ENCODE measurements at regions not wholly inside any gene's neighbourhood (a gene's known extent, or its start where the extent isn't known, plus 50 kb on each side); places are given as distances from the start of the nearest gene placed in this dataset.

DNA sequence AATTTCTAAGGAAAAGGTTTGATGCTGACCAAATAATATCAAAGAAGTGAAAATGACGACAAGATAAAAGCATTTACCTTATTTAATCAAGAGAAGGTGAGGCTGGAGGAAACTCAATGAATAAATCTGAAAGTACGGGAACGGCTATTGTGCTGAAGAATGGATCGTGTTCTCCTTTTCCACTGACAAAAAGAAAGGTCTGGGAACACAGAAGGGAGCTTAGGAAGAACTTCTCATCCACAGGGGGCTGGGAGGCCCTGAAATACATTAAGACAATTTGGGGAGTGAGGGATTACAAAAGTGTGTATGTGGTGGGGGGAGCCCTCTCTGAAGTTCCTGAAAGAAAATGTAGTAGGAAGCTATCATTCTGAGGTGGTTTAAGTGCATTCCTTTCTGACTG, 582.3 kb downstream of the SLC4A3 start:
- Histone ChIP-seq H3K9ac (ENCODE audit: low read depth, low read length) (no peak overlapping the region), H3K9me3 (ENCODE audit: control insufficient read depth, insufficient read depth, low read length) (no peaks in the 10 kb centered on the region), H3K36me3 (ENCODE audit: insufficient read depth, low read length) (no peaks in the 10 kb centered on the region), H3K4me1 (ENCODE audit: insufficient read depth, low read length) (peaks cover 5% of the 10 kb centered on the region; the same call in 1 of the 2 replicates)

DNA sequence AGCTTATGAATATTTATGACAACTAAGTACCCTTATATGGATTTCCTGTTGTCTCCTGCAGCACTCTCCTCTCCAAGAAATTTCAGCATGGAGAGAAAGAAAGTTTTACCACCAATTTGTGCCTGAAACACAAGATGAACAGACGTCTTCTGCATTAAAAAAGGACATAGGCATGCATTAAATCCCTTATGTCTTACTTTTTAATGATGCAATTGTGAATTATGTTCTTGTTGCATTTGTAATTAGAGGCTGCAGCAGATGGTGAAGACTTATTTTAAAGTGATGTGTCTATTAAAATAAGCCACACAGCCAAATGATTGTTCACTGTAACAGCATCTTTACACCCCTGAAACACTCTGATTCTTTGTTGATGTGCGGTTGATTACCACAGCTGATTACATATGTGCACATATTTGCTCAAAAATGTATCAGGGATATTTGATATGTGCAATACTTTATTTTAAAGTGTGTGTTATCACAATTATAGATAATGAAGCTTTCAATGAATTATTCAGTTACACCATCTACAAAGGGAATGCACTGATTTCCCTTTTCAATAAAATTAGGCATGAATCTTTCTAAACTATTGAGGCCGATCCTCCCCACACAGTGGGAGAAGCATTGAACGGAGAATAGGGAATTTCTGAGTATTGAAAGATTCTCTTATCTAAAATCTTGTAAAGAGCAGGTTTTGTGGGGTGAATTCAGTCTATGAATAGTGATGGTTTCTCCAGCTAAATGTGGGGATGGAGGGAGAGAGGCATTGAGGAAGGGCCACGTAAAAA, 585.1 kb downstream of the SLC4A3 start:
- Histone ChIP-seq H3K9me3 (ENCODE audit: control insufficient read depth, insufficient read depth, low read length) (no peaks in the 10 kb centered on the region), H3K36me3 (ENCODE audit: insufficient read depth, low read length) (no peaks in the 10 kb centered on the region), H3K4me1 (ENCODE audit: insufficient read depth, low read length) (peaks cover 5% of the 10 kb centered on the region; the same call in 1 of the 2 replicates), H3K9ac (ENCODE audit: low read depth, low read length) (no peak overlapping the region)

DNA sequence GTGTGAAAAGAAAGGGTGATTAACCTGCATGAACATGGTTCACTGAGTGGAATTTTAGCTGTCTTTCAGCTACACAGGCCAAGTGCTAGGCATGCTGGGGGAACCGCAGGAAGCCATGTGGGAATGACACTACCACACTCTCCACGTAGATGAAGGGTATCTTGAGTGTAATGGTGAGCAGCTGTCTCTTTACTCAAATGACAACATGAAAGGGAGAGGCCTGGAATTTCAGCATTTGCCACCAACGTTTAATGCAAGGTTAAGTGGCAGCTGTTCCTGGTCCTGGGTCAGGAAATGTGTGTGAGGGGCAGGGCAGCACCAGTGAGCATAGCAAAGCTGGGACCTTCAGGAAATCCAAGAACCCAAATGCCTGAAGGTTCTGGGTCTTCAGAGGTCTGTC, 588.4 kb downstream of the SLC4A3 start:
- Histone ChIP-seq H3K9me3 (ENCODE audit: control insufficient read depth, insufficient read depth, low read length) (no peaks in the 10 kb centered on the region), H3K4me1 (ENCODE audit: insufficient read depth, low read length) (peaks cover 12% of the 10 kb centered on the region; the same call in 1 of the 2 replicates), H3K36me3 (ENCODE audit: insufficient read depth, low read length) (no peaks in the 10 kb centered on the region), H3K9ac (ENCODE audit: low read depth, low read length) (no peak overlapping the region)

DNA sequence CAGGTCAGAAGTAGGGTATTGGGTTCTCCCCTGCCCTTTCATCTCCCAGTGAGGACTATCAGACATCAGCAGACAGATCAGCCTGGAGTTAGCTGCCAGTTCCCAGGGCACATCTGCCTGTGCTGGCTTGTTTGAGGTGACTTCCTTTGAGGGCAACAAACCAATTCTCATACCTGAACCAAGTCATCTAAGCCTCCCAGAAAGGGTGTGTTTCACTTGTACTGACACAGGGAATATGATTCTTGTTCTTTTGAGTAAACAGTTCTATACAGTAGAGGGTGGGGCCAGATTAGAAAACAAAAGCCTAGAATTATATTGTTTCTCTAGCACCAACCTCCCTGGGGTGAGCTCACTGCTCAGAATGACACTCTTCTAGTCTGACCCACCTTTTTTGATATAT, 591.9 kb downstream of the SLC4A3 start:
- Histone ChIP-seq H3K9me3 (ENCODE audit: control insufficient read depth, insufficient read depth, low read length) (no peaks in the 10 kb centered on the region), H3K36me3 (ENCODE audit: insufficient read depth, low read length) (no peaks in the 10 kb centered on the region), H3K4me1 (ENCODE audit: insufficient read depth, low read length) (peaks cover 8% of the 10 kb centered on the region; the same call in 1 of the 2 replicates), H3K9ac (ENCODE audit: low read depth, low read length) (no peak overlapping the region)

DNA sequence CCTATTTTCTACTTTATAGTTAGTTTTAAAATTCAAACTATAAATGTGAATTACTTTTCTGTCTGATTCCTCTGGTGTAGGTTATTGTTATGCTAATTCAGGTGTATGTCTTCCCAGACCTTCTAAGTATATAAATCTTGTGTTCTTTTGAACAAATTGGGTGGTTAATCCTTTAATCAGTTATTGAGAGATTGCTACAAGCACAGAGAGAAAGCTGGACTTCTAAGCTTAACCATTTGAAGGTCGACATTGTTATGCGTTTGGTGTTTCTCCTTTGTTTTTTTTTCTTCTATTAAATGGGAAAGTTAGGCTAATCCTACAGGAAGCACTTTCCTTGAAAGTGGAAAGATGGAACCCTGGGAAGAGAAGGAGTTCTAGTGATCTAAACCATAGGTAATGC, 592.6 kb downstream of the SLC4A3 start:
- Histone ChIP-seq H3K9ac (ENCODE audit: low read depth, low read length) (no peak overlapping the region), H3K4me1 (ENCODE audit: insufficient read depth, low read length) (peaks cover 8% of the 10 kb centered on the region; the same call in 1 of the 2 replicates), H3K9me3 (ENCODE audit: control insufficient read depth, insufficient read depth, low read length) (no peaks in the 10 kb centered on the region), H3K36me3 (ENCODE audit: insufficient read depth, low read length) (no peaks in the 10 kb centered on the region)

DNA sequence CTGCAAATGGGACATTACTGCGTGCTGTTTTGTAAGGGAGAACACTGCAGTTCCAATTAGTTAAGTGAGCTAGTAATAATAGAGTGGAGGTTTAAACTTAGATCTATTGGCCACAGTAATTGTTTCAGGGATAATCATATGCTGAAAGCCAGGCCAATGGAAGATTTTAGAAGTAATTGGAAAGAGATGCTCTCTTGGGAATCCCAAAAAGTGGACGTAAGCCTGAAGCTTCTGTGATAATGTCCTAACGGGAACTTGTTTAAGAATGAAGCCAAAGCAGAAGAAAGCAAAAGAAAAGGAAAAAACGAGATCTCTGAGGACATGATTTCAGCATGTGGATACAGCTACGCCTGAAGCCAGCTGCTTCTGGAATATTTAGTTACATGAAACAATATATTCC, 594.6 kb downstream of the SLC4A3 start:
- Histone ChIP-seq H3K4me1 (ENCODE audit: insufficient read depth, low read length) (peaks cover 8% of the 10 kb centered on the region; the same call in 1 of the 2 replicates), H3K36me3 (ENCODE audit: insufficient read depth, low read length) (no peaks in the 10 kb centered on the region), H3K9me3 (ENCODE audit: control insufficient read depth, insufficient read depth, low read length) (no peaks in the 10 kb centered on the region), H3K9ac (ENCODE audit: low read depth, low read length) (no peak overlapping the region)

DNA sequence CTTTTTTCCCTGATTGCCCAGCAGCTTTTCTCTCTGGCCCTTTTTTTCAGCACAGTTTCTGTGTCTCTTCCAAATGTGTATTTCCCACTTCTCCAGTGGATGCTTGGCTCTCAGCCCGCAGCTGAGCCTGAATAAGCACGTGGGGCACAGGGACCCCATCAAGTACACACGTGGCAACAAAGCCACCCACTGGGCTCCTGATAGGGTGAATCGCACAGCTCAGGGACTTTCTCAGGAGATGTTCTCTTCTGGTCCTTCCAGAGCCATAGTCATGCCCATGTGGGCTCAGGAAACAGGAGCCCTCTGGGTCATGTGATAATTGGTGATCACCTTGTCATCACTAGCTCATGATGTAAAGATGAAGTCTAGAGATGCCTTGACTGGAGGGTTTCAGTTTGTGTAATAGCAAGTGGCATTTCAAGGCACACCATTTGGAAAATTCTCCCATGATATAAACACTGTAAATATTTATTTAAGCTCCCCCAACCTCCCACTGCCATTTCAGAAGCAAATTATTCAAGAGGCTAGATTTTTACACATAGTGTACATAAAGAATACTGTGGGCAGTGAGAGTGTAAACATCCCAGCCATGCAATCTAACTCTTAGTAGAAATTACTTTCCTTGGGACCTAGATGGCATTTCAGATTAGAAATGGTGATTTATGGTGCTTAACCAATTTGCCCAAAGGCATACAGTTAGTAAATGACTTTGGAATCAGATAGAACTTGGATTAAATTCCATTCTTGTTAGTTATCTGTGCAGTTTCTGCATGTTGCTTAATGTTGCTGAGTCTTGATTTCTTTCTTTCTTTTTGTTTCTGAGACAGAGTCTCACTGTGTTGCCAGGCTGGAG, 597.5 kb downstream of the SLC4A3 start:
- Histone ChIP-seq H3K9ac (ENCODE audit: low read depth, low read length) (no peak overlapping the region), H3K4me1 (ENCODE audit: insufficient read depth, low read length) (peaks cover 15% of the 10 kb centered on the region; the same call in 1 of the 2 replicates), H3K9me3 (ENCODE audit: control insufficient read depth, insufficient read depth, low read length) (no peaks in the 10 kb centered on the region), H3K36me3 (ENCODE audit: insufficient read depth, low read length) (no peaks in the 10 kb centered on the region)

DNA sequence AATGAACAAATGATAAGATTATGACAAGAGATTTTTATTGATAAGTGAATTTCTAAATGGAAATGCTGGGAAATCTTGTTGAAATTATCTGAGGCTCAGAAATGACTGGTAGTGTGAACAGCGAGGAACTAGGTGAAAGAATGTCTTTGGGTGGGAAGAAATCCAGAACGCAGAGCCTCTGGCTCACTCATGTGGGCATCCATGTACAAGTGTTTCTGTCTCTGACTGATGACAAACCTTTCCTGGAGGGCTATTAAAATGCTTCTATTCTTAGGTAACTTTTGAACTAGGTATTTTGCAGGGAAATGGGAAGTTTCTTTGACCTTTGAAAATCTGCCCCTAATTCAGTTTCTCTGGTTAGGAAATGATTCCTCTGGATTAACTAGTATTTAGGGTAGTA, 598.6 kb downstream of the SLC4A3 start:
- H3K9ac ChIP-seq (ENCODE audit: low read depth, low read length), result no peak overlapping the region

DNA sequence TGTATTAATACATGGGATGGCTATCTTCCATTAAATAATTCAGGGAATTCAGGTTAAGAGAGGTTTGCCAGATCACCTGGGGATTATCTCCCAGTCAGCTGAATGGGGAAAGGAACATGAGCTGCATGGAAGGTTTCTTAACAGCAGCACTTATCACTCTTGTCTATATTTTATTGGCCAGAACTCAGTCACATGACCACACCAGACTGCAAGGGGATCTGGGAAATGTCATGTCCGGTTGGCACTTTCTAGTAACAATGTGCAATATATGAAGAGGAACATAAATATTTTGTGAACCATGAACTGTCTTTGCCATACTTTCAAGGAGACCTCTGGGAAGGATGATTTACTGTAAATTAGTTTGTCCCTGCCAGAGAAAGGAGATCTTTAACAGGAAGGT, 599.1 kb downstream of the SLC4A3 start:
- peaks cover 6% of the 10 kb centered on the region; the same call in 1 of the 2 replicates for H3K4me1 ChIP-seq (ENCODE audit: insufficient read depth, low read length)
- H3K9me3 ChIP-seq (ENCODE audit: control insufficient read depth, insufficient read depth, low read length), result no peaks in the 10 kb centered on the region
- no peak overlapping the region for H3K9ac ChIP-seq (ENCODE audit: low read depth, low read length)
- no peaks in the 10 kb centered on the region for H3K36me3 ChIP-seq (ENCODE audit: insufficient read depth, low read length)

More for the DNA sequence above, 598.6 kb downstream of the SLC4A3 start:
- Histone ChIP-seq H3K36me3 (ENCODE audit: insufficient read depth, low read length) (no peaks in the 10 kb centered on the region), H3K4me1 (ENCODE audit: insufficient read depth, low read length) (peaks cover 6% of the 10 kb centered on the region; the same call in 1 of the 2 replicates), H3K9me3 (ENCODE audit: control insufficient read depth, insufficient read depth, low read length) (no peaks in the 10 kb centered on the region)

DNA sequence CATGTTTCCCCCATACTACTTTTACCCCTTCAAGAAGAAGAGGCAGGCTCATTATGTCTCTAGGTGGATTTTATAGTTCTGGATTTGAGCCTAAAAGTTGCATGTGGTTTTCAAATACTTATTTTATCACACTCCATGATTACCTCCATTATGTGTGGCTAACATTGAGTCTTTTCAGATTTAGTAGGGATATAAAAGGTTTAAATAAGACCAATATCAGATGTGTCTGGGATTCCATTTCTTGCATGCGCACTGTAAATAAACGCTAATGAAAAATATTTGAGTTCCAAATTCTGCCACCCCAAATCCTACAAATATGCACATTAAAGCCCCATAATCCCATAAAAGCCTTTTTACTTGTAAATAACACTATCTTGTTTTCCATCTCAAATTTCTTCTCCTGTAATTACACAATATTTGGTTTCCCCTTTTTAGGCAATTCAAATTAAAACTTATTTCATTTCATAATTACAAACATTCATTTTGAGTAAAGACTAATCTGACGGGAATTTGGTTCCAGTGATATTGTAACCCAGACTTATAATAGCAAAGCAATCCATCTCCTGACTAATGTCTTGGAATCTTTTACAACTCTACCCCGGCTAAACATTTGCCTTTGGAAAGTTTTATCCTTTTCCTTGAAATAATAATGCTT, 600.0 kb downstream of the SLC4A3 start:
- Histone ChIP-seq H3K36me3 (ENCODE audit: insufficient read depth, low read length) (no peaks in the 10 kb centered on the region), H3K9ac (ENCODE audit: low read depth, low read length) (no peak overlapping the region), H3K4me1 (ENCODE audit: insufficient read depth, low read length) (peaks cover 6% of the 10 kb centered on the region; the same call in 1 of the 2 replicates), H3K9me3 (ENCODE audit: control insufficient read depth, insufficient read depth, low read length) (no peaks in the 10 kb centered on the region)

DNA sequence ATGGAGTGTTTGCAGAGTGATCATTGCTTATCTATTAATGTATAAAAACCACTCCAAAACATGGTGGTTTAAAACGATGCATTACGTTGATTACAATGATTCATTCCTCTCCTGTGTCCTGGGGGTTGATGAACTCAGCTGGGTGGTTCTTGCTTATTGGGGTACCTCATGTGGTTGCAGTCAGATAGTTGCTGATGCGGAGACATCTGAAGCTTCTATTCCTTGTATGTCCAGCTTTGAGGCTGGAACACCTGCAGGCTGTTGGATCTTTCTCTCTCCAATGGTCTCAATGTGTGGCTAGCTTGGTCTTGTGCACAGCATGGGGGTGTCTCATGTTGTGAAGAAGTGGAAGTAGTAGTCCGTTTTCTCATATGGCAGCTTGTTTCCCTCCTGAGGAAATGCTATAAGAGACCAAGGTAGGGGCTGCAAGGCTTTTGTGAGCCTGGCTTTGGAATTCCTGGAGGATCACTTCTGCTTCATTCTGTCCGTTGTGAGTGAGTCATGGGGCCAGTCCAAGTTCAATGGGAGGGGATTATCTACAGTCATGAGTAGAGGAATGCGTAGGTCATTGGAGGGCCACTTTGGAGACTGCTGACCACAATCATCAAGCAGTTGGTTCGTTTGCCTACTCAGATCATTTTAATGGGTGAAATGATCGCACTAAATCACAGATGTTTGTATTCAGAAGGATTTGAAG, 601.0 kb downstream of the SLC4A3 start:
- peaks cover 6% of the 10 kb centered on the region; the same call in 1 of the 2 replicates for H3K4me1 ChIP-seq (ENCODE audit: insufficient read depth, low read length)
- H3K9me3 ChIP-seq (ENCODE audit: control insufficient read depth, insufficient read depth, low read length), result no peaks in the 10 kb centered on the region
- H3K36me3 ChIP-seq (ENCODE audit: insufficient read depth, low read length), result no peaks in the 10 kb centered on the region
- no peak overlapping the region for H3K9ac ChIP-seq (ENCODE audit: low read depth, low read length)

DNA sequence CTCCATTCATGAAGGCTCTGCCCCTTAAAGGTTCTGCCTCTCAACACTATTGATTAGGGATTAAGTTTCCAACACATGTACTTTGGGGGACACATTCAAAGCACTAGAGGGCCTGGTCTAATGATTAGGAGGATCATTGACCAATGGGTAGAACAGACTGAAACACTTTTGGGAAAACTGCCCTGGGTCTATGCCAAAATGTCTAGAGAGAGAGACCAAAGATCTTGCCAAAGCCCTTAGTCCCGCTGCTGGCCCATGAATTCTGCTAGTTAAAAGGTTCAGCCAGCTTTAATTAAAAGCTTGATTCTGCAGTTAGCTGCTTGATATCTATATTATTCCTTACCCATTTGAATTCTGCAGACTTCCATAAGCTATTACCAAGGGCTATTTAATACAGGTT, 613.2 kb downstream of the SLC4A3 start:
- Histone ChIP-seq H3K9ac (ENCODE audit: low read depth, low read length) (no peak overlapping the region), H3K4me1 (ENCODE audit: insufficient read depth, low read length) (no peaks in the 10 kb centered on the region), H3K36me3 (ENCODE audit: insufficient read depth, low read length) (no peaks in the 10 kb centered on the region), H3K9me3 (ENCODE audit: control insufficient read depth, insufficient read depth, low read length) (no peaks in the 10 kb centered on the region)

DNA sequence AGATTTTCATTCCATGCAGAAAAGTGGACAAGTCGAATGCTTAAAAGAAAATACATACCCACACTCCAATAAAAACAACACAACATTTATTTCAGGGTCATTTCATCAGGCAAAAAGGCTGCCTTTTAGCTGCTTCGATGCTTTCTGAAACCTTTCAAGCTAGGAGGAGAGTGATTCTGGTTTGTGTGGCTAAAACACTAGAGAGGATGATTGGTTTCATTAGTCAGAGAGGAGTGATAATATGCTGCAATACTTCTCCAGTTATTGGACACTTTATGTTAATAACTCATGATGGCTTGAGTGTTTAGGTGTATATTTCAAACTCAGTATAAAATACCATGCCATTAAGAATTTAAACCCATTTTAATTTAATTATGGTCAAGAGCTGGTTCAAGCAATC, 614.0 kb downstream of the SLC4A3 start:
- no peaks in the 10 kb centered on the region for H3K9me3 ChIP-seq (ENCODE audit: control insufficient read depth, insufficient read depth, low read length)
- H3K4me1 ChIP-seq (ENCODE audit: insufficient read depth, low read length), result no peaks in the 10 kb centered on the region
- no peaks in the 10 kb centered on the region for H3K36me3 ChIP-seq (ENCODE audit: insufficient read depth, low read length)
- no peak overlapping the region for H3K9ac ChIP-seq (ENCODE audit: low read depth, low read length)

DNA sequence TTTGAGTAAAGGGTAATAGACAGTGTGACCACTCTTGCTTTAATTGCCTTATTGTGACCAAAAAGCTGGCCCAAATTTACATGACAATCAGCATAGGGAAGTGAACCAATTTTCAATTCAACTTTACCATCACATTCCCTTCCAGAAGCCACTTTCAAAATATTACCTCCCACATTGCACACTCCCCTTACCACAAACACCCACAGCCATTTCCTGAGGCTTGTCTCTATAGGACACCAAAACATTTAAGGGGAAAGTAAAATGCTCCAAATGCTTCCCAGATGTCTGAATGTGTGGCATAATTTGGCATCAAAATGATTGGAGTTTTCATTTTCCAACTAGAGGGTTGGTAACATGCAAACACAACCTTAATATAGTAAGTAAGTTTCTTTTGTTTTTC, 616.1 kb downstream of the SLC4A3 start:
- H3K9me3 ChIP-seq (ENCODE audit: control insufficient read depth, insufficient read depth, low read length), result no peaks in the 10 kb centered on the region
- no peaks in the 10 kb centered on the region for H3K4me1 ChIP-seq (ENCODE audit: insufficient read depth, low read length)
- H3K9ac ChIP-seq (ENCODE audit: low read depth, low read length), result no peak overlapping the region
- H3K36me3 ChIP-seq (ENCODE audit: insufficient read depth, low read length), result no peaks in the 10 kb centered on the region

Measured in ES-I3 (cell line).